ENCODE measurements at regions not wholly inside any gene's neighbourhood (a gene's known extent, or its start where the extent isn't known, plus 50 kb on each side); places are given as distances from the start of the nearest gene placed in this dataset.

DNA sequence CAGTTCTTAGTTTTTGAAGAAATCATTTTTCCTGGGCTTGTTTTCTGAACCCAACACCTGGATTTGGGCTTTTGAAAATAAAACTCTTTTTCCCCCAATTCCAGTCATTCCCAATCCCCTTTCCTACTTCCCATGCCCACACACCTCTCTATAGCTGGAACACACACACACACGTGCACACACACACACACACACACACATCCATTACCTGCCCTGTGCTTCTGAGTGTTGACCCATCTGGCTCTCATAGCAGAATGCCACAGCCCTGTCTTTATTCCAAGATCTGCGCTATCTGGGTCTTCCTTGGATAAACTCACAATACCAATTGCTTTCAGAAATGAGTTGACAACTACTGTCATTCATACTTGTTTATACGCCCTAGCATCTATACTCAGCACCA lies 54.9 kb upstream of the C4orf54 start:
- no peaks in the 10 kb centered on the region for H3K36me3 ChIP-seq (ENCODE audit: control insufficient read depth in 1 of 2, insufficient read depth in 2 of 2, low read length in 2 of 2)
- no peak overlapping the region for H4K8ac ChIP-seq (ENCODE audit: low read depth, low read length)
- no peak overlapping the region for H3K27ac ChIP-seq (ENCODE audit: low read depth, low read length)
- no peak overlapping the region for H4K91ac ChIP-seq (ENCODE audit: low read depth, low read length)
- no peak overlapping the region for H3K4me2 ChIP-seq (ENCODE audit: low read length)
- no peak for DNase-seq
- H3K4me3 ChIP-seq (ENCODE audit: low read depth, low read length), result no peak overlapping the region
- H3K79me2 ChIP-seq (ENCODE audit: control insufficient read depth, insufficient read depth, low read length, poor library complexity), result no peaks in the 10 kb centered on the region
- no peak overlapping the region for H4K12ac ChIP-seq (ENCODE audit: low read depth, low read length)
- no CpG with 5 or more reads among the region's 3 CpGs for WGBS (ENCODE audit: extremely low coverage, insufficient coverage, insufficient read length)
- H3K79me1 ChIP-seq (ENCODE audit: low read length), result no peaks in the 10 kb centered on the region
- no peak overlapping the region for H3K14ac ChIP-seq (ENCODE audit: low read length)
- H3K9ac ChIP-seq (ENCODE audit: low read length), result no peak overlapping the region
- H2AFZ ChIP-seq (ENCODE audit: insufficient read depth, low read length, poor library complexity), result no peak overlapping the region
- no peaks in the 10 kb centered on the region for H3K27me3 ChIP-seq (ENCODE audit: insufficient read depth, low read length)
- H3K9me3 ChIP-seq (ENCODE audit: insufficient read depth, low read depth, low read length), result peaks cover 1% of the 10 kb centered on the region
- H3K4ac ChIP-seq (ENCODE audit: low read depth, low read length), result no peak overlapping the region
- H3K23ac ChIP-seq (ENCODE audit: low read length), result no peak overlapping the region
- no peak overlapping the region for H2BK5ac ChIP-seq (ENCODE audit: low read depth, low read length, poor library complexity)
- H2BK12ac ChIP-seq (ENCODE audit: low read length), result no peak overlapping the region
- H2BK120ac ChIP-seq (ENCODE audit: insufficient read depth, low read length, poor library complexity), result no peak overlapping the region
- no peak overlapping the region for H3K18ac ChIP-seq (ENCODE audit: low read length)
- no peak overlapping the region for H2AK5ac ChIP-seq (ENCODE audit: low read length)
- no peaks in the 10 kb centered on the region for H3K4me1 ChIP-seq (ENCODE audit: control insufficient read depth in 1 of 2, insufficient read depth in 2 of 2, low read length in 2 of 2)

DNA sequence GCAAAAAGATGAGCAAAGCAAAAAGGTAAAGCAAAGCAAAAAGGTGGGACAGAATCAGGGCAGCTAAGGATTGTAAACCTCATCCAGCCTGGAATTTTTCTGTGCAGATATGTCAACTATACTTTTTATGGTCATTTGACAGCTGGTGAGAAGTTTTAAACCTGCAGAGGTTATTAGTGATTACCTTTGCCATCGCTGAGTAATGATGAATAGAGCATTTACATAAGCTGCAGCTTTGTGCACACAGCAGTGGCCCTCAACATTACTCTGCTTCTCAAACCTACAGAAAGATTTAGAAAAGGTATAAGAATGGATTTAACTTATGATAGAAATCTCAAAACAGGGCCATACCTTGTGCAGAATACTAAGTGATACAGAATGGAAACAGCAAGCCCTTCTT lies 54.5 kb upstream of the C4orf54 start:
- no peak overlapping the region for H2BK12ac ChIP-seq (ENCODE audit: low read length)
- no peaks in the 10 kb centered on the region for H3K27me3 ChIP-seq (ENCODE audit: insufficient read depth, low read length)
- no peak overlapping the region for H3K9ac ChIP-seq (ENCODE audit: low read length)
- H3K4me3 ChIP-seq (ENCODE audit: low read depth, low read length), result no peak overlapping the region
- no peaks in the 10 kb centered on the region for H3K4me1 ChIP-seq (ENCODE audit: control insufficient read depth in 1 of 2, insufficient read depth in 2 of 2, low read length in 2 of 2)
- H2BK5ac ChIP-seq (ENCODE audit: low read depth, low read length, poor library complexity), result no peak overlapping the region
- no peak overlapping the region for H4K12ac ChIP-seq (ENCODE audit: low read depth, low read length)
- no peak overlapping the region for H3K18ac ChIP-seq (ENCODE audit: low read length)
- no peak overlapping the region for H2AK5ac ChIP-seq (ENCODE audit: low read length)
- H4K8ac ChIP-seq (ENCODE audit: low read depth, low read length), result no peak overlapping the region
- no peak overlapping the region for H3K23ac ChIP-seq (ENCODE audit: low read length)
- H3K36me3 ChIP-seq (ENCODE audit: control insufficient read depth in 1 of 2, insufficient read depth in 2 of 2, low read length in 2 of 2), result no peaks in the 10 kb centered on the region
- DNase-seq, result no peak
- peaks cover 1% of the 10 kb centered on the region for H3K9me3 ChIP-seq (ENCODE audit: insufficient read depth, low read depth, low read length)
- no peaks in the 10 kb centered on the region for H3K79me1 ChIP-seq (ENCODE audit: low read length)
- H3K4ac ChIP-seq (ENCODE audit: low read depth, low read length), result no peak overlapping the region
- H3K14ac ChIP-seq (ENCODE audit: low read length), result no peak overlapping the region
- no CpG with 5 or more reads among the region's 1 CpG for WGBS (ENCODE audit: extremely low coverage, insufficient coverage, insufficient read length)
- H2BK120ac ChIP-seq (ENCODE audit: insufficient read depth, low read length, poor library complexity), result no peak overlapping the region
- H3K4me2 ChIP-seq (ENCODE audit: low read length), result no peak overlapping the region
- no peak overlapping the region for H3K27ac ChIP-seq (ENCODE audit: low read depth, low read length)
- H2AFZ ChIP-seq (ENCODE audit: insufficient read depth, low read length, poor library complexity), result no peak overlapping the region
- H4K91ac ChIP-seq (ENCODE audit: low read depth, low read length), result no peak overlapping the region
- no peaks in the 10 kb centered on the region for H3K79me2 ChIP-seq (ENCODE audit: control insufficient read depth, insufficient read depth, low read length, poor library complexity)

DNA sequence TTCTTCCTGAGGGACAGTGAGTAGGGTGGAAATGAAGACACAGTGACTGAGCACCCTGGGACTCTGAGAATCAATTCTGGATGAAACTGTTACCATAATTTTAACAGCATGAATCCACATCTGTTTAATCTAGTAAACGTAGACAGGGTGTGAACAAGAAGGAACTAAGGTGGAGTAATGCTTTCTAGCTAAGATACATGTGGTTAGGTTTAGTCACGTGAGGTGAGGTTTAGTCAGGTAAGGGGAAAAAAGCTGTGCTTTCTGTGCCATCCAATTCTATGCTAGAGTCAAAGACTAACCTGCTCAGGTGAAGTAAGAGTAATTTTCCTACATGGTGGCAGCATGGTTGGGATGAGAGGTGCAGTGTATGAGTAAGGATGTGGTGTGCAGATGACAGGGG lies 54.0 kb upstream of the C4orf54 start:
- Histone ChIP-seq H3K27ac (ENCODE audit: low read depth, low read length) (no peak overlapping the region), H3K36me3 (ENCODE audit: control insufficient read depth in 1 of 2, insufficient read depth in 2 of 2, low read length in 2 of 2) (no peaks in the 10 kb centered on the region), H3K79me1 (ENCODE audit: low read length) (no peaks in the 10 kb centered on the region), H4K12ac (ENCODE audit: low read depth, low read length) (no peak overlapping the region), H3K18ac (ENCODE audit: low read length) (no peak overlapping the region), H2BK120ac (ENCODE audit: insufficient read depth, low read length, poor library complexity) (no peak overlapping the region), H2AK5ac (ENCODE audit: low read length) (no peak overlapping the region), H3K4me3 (ENCODE audit: low read depth, low read length) (no peak overlapping the region), H2AFZ (ENCODE audit: insufficient read depth, low read length, poor library complexity) (no peak overlapping the region), H3K4ac (ENCODE audit: low read depth, low read length) (no peak overlapping the region), H3K9ac (ENCODE audit: low read length) (no peak overlapping the region), H3K79me2 (ENCODE audit: control insufficient read depth, insufficient read depth, low read length, poor library complexity) (no peaks in the 10 kb centered on the region), H3K4me1 (ENCODE audit: control insufficient read depth in 1 of 2, insufficient read depth in 2 of 2, low read length in 2 of 2) (no peaks in the 10 kb centered on the region), H3K4me2 (ENCODE audit: low read length) (no peak overlapping the region), H4K8ac (ENCODE audit: low read depth, low read length) (no peak overlapping the region), H3K14ac (ENCODE audit: low read length) (no peak overlapping the region), H3K9me3 (ENCODE audit: insufficient read depth, low read depth, low read length) (peaks cover 1% of the 10 kb centered on the region), H2BK12ac (ENCODE audit: low read length) (no peak overlapping the region), H4K91ac (ENCODE audit: low read depth, low read length) (no peak overlapping the region), H2BK5ac (ENCODE audit: low read depth, low read length, poor library complexity) (no peak overlapping the region), H3K23ac (ENCODE audit: low read length) (no peak overlapping the region), H3K27me3 (ENCODE audit: insufficient read depth, low read length) (no peaks in the 10 kb centered on the region)
- DNase-seq, result no peak
- WGBS (ENCODE audit: extremely low coverage, insufficient coverage, insufficient read length), result no CpG with 5 or more reads among the region's 2 CpGs

DNA sequence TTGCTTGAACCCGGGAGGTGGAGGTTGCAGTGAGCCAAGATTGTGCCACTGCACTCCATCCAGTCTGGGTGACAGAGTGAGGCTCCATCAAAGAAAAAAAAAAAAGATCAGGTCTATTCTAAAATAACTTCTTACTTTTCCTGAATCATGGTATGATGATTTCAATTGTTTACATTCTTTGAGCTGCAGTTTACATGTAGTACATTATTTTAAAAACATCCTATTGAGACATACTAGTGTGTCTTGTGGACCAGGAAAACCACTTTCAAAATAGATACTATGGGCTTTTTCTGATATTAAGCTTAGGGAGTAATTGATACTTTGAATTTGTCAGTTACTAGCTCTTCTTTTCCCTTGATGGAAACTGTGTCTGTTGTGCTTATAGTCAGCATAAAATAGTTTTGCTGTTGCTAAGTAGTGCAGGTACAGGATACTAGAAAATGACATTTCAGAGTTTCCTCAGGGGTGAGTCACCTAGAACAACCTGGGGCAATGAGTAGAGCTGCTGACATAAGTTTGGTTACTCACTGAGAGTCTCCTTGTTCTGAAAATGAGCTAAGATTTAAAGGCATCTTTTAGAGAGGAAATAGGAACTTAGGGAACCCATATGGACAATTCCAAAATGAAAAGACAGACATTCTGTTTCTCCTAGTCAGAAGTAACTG lies 53.2 kb upstream of the C4orf54 start:
- Histone ChIP-seq H3K79me2 (ENCODE audit: control insufficient read depth, insufficient read depth, low read length, poor library complexity) (no peaks in the 10 kb centered on the region), H3K4me1 (ENCODE audit: control insufficient read depth in 1 of 2, insufficient read depth in 2 of 2, low read length in 2 of 2) (no peaks in the 10 kb centered on the region), H3K79me1 (ENCODE audit: low read length) (no peaks in the 10 kb centered on the region), H3K9me3 (ENCODE audit: insufficient read depth, low read depth, low read length) (peaks cover 1% of the 10 kb centered on the region), H3K4ac (ENCODE audit: low read depth, low read length) (no peak overlapping the region), H4K91ac (ENCODE audit: low read depth, low read length) (no peak overlapping the region), H3K23ac (ENCODE audit: low read length) (no peak overlapping the region), H3K4me3 (ENCODE audit: low read depth, low read length) (no peak overlapping the region), H3K9ac (ENCODE audit: low read length) (no peak overlapping the region), H2BK5ac (ENCODE audit: low read depth, low read length, poor library complexity) (no peak overlapping the region), H4K12ac (ENCODE audit: low read depth, low read length) (no peak overlapping the region), H3K4me2 (ENCODE audit: low read length) (no peak overlapping the region), H3K27me3 (ENCODE audit: insufficient read depth, low read length) (no peaks in the 10 kb centered on the region), H2BK12ac (ENCODE audit: low read length) (no peak overlapping the region), H2AK5ac (ENCODE audit: low read length) (no peak overlapping the region), H3K36me3 (ENCODE audit: control insufficient read depth in 1 of 2, insufficient read depth in 2 of 2, low read length in 2 of 2) (no peaks in the 10 kb centered on the region), H3K18ac (ENCODE audit: low read length) (no peak overlapping the region), H3K14ac (ENCODE audit: low read length) (no peak overlapping the region), H2AFZ (ENCODE audit: insufficient read depth, low read length, poor library complexity) (no peak overlapping the region), H4K8ac (ENCODE audit: low read depth, low read length) (no peak overlapping the region), H2BK120ac (ENCODE audit: insufficient read depth, low read length, poor library complexity) (no peak overlapping the region), H3K27ac (ENCODE audit: low read depth, low read length) (no peak overlapping the region)
- no CpG with 5 or more reads among the region's 1 CpG for WGBS (ENCODE audit: extremely low coverage, insufficient coverage, insufficient read length)
- peak; percentile 82 to 92 for DNase-seq

All from trophoblast cell (in vitro differentiated cells and primary cell).